ENCODE measurements at regions not wholly inside any gene's neighbourhood (a gene's known extent, or its start where the extent isn't known, plus 50 kb on each side); places are given as distances from the start of the nearest gene placed in this dataset.

DNA sequence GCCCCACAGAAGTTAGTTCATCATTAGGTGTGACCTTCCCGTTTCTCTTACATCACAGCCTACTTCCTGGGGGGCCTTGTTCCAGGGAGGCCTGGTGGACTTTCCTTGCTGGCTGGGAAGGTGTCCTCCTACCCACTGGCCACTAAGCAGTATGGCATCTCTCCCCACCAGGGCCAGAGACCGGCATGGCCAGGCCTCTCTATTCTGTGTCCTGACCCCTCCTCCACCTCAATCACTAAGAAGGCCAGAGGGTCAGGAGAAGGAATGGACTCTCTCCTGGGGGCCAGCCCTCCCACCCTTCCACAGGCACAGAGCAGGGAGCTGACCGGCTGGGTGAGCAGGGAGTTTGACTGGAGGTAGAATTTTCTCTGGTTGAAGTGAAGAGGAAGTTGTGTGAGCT is 81.9 kb downstream of the PJA1 start:
- no peak for DNase-seq

DNA sequence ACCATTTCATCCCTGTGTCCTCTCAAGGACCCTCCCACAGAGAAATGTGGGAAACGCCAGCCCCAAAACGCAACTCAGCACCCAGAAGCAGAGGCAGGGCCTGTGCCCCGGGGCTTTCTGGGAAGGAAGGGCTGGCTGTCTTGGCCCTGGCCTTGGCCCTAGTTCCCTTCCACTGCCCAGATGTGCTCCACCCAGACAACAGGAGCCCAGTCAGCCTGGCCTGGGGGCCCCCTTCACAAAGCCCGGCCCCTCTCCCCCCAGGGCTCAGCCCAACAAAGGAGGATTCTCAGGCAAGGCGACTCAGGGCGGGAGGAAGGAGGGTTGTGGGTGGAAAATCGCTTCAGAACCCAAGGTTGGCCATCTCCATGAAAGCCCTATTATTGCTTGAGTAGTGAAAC is 82.5 kb downstream of the PJA1 start:
- DNase-seq = no peak

- no peak for DNase-seq
These were observed 83.0 kb downstream of the PJA1 start for GRCh38 chrX:69082055-69082752.

- DNase-seq = peak; percentile 48
These were observed 84.3 kb downstream of the PJA1 start for GRCh38 chrX:69080855-69081465.

GRCh38 chrX:69079268-69079667 is 86.0 kb downstream of the PJA1 start:
- DNase-seq = no peak

DNA sequence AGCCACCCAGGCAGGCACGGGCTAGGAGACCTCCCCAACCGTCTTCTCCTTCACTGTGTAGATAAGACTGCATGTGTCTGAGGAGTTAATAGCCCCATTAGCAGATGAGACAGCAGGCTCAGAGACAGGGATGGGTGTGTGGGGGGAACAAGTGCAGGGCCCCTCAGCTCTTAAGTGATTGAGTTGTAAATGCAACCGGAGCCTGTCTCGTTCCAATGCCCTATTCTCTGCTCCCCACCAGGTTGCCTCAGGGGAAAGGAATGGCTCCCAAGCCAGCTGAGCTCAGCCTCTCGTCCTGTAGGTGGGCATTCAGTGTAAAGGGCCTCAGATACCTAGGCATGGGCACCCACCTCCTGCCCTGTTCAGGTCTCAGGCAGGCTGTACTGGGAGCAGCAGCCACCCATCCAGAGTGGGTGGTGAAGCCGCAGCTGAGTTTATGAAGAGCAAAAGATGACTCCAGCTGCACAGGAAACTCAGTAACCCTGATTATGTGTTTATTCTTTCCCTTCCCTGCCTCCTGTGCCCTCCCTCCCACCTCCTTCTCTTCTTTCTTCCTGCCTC is 87.3 kb downstream of the PJA1 start:
- no peak for DNase-seq

DNA sequence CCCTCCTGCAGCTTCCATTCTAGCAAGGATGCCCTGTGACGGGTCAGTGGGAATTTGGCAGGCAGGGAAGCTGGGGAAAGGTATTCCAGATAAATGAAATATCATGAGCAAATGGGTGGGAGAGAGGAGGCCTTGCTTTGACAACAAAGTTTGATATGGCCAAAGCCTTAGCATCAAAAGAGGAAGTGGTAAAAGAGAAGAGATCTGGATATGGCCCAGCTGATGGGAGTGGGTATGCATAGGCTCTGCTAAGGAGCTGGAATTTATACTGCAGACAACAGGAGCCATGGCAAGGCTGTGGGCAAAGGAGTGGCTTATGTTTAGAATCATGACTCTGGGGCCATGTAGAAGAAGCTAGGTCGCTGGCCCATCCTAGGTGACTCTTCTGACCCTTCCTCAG is 89.2 kb downstream of the PJA1 start:
- no peak for DNase-seq

- DNase-seq = no peak
These were observed 90.5 kb downstream of the PJA1 start for GRCh38 chrX:69074726-69075125.

DNA sequence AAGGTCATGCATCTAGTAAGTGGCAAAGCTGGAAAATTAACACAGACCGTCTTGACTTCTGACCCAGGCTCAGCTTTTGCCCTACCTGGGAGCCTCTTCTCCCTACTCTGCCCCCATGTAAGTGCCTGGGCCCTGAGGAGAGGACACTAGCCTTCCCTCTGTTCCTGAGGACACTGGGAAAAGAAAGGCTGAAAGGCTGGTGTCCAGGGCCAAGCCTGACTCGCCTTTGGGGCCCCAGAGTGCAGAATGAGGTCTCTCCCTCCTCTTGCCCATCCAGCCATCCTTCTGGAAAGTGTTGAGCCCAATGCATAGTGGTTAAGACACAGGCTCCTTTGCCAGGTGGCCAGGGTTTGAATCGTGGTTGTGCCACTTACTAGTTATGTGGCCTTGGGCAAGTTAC is 91.5 kb downstream of the PJA1 start:
- no peak for DNase-seq

- DNase-seq = no peak
These were observed 92.0 kb downstream of the PJA1 start for GRCh38 chrX:69073241-69073640.

DNA sequence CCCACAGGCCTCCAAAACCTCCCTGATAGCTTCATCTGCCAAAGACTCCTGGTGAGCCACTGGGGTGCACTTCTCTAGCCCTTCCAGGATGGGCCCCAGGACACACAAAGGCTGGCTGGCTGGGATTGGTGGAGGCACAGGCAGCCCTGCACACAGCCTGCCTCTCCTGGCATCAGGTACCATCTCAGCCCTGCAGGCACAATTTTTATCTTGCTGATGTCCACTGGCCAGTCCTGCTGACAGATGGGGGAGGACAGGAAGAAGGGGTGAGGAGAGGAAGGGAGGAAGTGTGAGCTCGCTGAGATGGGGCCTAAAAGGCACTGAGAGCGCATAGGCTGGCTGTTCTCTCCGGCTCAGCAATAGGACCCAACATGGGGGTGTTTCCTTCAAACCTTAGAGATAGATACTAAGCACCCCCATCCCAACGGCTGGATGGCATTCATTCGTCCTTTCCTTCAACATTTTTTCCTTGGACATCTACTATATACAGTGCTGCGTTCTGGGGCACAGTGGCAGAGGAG is 92.7 kb downstream of the PJA1 start:
- DNase-seq = no peak

DNA sequence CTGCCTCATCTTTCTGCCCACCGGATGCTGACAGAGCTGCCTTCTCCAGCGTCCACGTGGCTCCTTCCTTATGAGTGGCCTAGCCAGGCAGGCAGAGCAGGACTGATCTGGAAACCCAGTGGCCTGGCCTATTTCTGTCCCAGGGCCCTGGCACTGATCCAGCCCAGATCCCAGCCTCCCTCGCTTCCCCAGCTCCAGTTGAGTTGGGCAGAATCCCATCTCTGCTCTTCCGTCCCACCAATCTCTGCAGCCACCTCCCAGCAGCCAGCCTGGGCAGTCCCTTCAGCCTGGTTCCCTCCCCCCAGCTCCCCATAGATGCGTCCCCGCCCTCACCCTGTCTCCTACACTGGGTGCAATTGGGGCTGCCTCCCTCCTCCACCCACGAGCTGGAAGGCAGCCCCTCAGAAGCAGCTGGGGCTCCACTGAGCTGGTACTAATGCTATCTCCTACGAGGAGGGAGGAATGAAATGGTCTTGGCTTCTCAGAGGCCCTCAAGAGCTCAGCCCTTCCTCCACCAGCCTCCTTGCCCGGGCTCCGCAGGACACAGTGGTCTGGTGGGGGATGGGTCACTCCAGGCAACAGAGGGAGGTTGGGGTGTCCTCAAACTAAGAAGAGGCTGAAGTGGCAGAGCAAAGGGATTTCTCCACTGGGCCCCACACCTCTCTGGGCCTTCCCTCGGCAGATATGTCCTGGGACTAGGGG is 94.2 kb downstream of the PJA1 start:
- no peak for DNase-seq

- DNase-seq = no peak
These were observed 95.4 kb downstream of the PJA1 start for GRCh38 chrX:69069876-69070275.

DNA sequence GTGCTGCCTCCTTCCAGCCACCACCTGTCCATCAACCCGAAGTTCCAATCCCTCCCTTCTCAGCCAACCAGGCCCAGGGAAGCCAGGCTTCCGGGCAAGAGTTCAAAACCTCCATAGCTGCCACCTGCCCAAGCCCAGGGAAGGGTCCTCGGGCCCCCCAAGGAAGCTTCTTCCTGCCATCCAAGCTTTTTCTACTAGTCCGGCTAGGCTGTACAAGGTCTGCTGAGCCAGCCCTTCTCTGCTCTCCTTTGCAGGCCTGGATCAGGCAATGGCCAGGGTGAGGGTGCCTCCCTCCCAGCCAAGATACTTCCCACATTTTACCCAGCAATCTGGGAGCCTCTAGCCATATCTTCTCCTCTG is 96.2 kb downstream of the PJA1 start:
- no peak for DNase-seq

- DNase-seq = no peak
These were observed 96.8 kb downstream of the PJA1 start for GRCh38 chrX:69068301-69069085.

DNA sequence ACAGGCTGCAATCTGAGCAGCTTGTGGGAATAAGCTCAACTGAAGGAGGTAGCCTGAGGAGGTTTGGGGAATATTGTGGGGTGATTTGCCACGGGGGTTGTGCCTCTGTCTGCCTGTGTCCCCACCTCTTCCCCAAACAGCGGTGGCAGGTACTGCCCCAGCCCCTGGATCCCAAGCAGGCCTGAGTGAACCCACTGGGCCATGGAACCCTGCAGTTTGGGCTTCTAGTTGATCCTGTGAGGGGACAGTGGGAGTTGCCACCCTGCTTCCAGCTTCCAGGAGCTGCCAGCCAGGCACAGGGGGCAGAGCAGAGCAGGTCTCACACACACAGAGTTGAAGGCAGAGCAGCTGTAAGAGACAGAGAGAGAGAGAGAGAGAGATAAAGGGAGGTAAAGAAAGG is 97.4 kb downstream of the PJA1 start:
- no peak for DNase-seq

- no peak for DNase-seq
These were observed 98.2 kb downstream of the PJA1 start for GRCh38 chrX:69066966-69067525.

- no peak for DNase-seq
These were observed 99.1 kb downstream of the PJA1 start for GRCh38 chrX:69066021-69066757.

DNA sequence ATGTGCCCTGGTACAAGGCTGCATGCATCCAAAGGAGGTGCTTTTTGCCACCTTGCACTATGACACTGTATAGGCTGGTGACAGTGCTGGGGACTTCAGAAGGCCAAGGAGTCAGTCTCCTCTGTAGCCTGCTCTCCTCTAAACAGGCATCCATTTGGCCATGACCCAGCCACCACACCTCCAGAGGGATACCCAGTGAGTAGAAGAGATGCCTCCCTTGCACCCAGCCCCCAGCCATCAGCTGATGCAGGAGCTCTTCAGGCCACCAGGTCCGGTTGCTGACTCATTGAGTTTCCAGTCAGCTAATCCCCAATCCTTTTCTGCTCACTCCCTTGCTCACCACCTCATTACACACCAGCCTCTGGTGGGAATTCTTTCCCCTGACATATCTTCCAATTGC is 99.8 kb downstream of the PJA1 start:
- no peak for DNase-seq

GRCh38 chrX:69063486-69063885 is 101.8 kb downstream of the PJA1 start:
- no peak for DNase-seq

GRCh38 chrX:69062493-69062892 is 102.8 kb downstream of the PJA1 start:
- DNase-seq = no peak
